ENCODE measurements at regions not wholly inside any gene's neighbourhood (a gene's known extent, or its start where the extent isn't known, plus 50 kb on each side); places are given as distances from the start of the nearest gene placed in this dataset.
"Not testable (repeated sequence)": the region's sequence is repeated elsewhere in the genome, so short reads cannot be mapped to it uniquely, and the experiment has no call there.

- no peak for DNase-seq
These were observed 60.2 kb downstream of the LSMEM1 start for GRCh38 chr7:112540839-112541577.

GRCh38 chr7:112546723-112547513 lies 66.1 kb downstream of the LSMEM1 start:
- DNase-seq, result no peak

GRCh38 chr7:112547916-112548315 lies 67.1 kb downstream of the LSMEM1 start:
- no peak for DNase-seq

GRCh38 chr7:112550468-112551060 lies 69.8 kb downstream of the LSMEM1 start:
- DNase-seq, result peak; percentile 64

- DNase-seq, result not testable (repeated sequence)
These were observed 70.7 kb downstream of the LSMEM1 start for GRCh38 chr7:112551521-112551920.

GRCh38 chr7:112554591-112554990 lies 73.8 kb downstream of the LSMEM1 start:
- DNase-seq, result no peak

- DNase-seq, result peak; percentile 74
These were observed 75.8 kb downstream of the LSMEM1 start for GRCh38 chr7:112556633-112557032.

GRCh38 chr7:112566442-112567324 lies 85.9 kb downstream of the LSMEM1 start:
- DNase-seq, result no peak

- no peak for DNase-seq
These were observed 86.6 kb downstream of the LSMEM1 start for GRCh38 chr7:112567388-112567787.

GRCh38 chr7:112571852-112572607 lies 91.2 kb downstream of the LSMEM1 start:
- no peak for DNase-seq

GRCh38 chr7:112572669-112573301 lies 92.0 kb downstream of the LSMEM1 start:
- peak; percentile 17 for DNase-seq

- no peak for DNase-seq
These were observed 92.7 kb downstream of the LSMEM1 start for GRCh38 chr7:112573302-112574039.

- DNase-seq, result no peak
These were observed 95.1 kb downstream of the LSMEM1 start for GRCh38 chr7:112575864-112576263.

GRCh38 chr7:112579388-112579787 lies 98.6 kb downstream of the LSMEM1 start:
- DNase-seq, result no peak

- no peak for DNase-seq
These were observed 100.1 kb downstream of the LSMEM1 start for GRCh38 chr7:112580717-112581435.

- no peak for DNase-seq
These were observed 100.7 kb downstream of the LSMEM1 start for GRCh38 chr7:112581529-112581928.

GRCh38 chr7:112584290-112584689 lies 103.5 kb downstream of the LSMEM1 start:
- no peak for DNase-seq

- no peak for DNase-seq
These were observed 106.7 kb downstream of the LSMEM1 start for GRCh38 chr7:112587504-112587903.

- not testable (repeated sequence) for DNase-seq
These were observed 111.9 kb downstream of the LSMEM1 start for GRCh38 chr7:112592565-112593263.
